ENCODE measurements at regions not wholly inside any gene's neighbourhood (a gene's known extent, or its start where the extent isn't known, plus 50 kb on each side); places are given as distances from the start of the nearest gene placed in this dataset.

- no peak for DNase-seq (ENCODE audit: low read depth)
- no peak overlapping the region for H3K4me3 ChIP-seq (ENCODE audit: low read depth, low read length)
- TF ChIP-seq, protein P1, sequence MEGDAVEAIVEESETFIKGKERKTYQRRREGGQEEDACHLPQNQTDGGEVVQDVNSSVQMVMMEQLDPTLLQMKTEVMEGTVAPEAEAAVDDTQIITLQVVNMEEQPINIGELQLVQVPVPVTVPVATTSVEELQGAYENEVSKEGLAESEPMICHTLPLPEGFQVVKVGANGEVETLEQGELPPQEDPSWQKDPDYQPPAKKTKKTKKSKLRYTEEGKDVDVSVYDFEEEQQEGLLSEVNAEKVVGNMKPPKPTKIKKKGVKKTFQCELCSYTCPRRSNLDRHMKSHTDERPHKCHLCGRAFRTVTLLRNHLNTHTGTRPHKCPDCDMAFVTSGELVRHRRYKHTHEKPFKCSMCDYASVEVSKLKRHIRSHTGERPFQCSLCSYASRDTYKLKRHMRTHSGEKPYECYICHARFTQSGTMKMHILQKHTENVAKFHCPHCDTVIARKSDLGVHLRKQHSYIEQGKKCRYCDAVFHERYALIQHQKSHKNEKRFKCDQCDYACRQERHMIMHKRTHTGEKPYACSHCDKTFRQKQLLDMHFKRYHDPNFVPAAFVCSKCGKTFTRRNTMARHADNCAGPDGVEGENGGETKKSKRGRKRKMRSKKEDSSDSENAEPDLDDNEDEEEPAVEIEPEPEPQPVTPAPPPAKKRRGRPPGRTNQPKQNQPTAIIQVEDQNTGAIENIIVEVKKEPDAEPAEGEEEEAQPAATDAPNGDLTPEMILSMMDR (IDR thresholded peaks at IDR 0.05; ENCODE audit: insufficient read depth, low read depth, low read length, missing control alignments), result no peak
These were observed 110.7 kb upstream of the FZD8 start for GRCh38 chr10:35752469-35753461.

- no peak for DNase-seq (ENCODE audit: low read depth)
- no peak overlapping the region for H3K4me3 ChIP-seq (ENCODE audit: low read depth, low read length)
- TF ChIP-seq, protein P1 (IDR thresholded peaks at IDR 0.05; ENCODE audit: insufficient read depth, low read depth, low read length, missing control alignments), result no peak
These were observed 109.3 kb upstream of the FZD8 start for GRCh38 chr10:35751347-35751746.

DNA sequence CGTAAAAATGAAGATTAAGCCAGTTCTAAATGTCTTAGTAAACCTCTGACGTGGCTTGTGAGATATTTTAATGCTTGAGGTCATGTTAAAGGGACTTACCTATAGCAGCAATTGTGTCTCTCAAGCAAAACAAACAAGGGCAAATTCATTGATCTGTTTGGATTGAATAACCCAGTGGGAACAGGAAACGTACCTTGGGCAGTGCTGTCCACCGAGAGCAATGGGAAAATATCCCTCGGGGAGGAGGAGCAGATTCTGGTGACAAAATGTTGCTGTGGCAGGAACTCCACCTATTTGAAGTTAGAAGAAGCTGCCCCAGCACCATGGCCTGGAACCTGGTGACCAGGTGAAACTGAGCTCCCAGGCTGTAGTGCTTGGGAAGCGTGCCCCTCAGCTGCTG, 107.1 kb upstream of the FZD8 start:
- TF ChIP-seq, protein P1 (IDR thresholded peaks at IDR 0.05; ENCODE audit: insufficient read depth, low read depth, low read length, missing control alignments), result no peak
- DNase-seq (ENCODE audit: low read depth), result no peak
- H3K4me3 ChIP-seq (ENCODE audit: low read depth, low read length), result no peak overlapping the region

- TF ChIP-seq, protein P1 (IDR thresholded peaks at IDR 0.05; ENCODE audit: insufficient read depth, low read depth, low read length, missing control alignments), result no peak
- no peak overlapping the region for H3K4me3 ChIP-seq (ENCODE audit: low read depth, low read length)
- no peak for DNase-seq (ENCODE audit: low read depth)
These were observed 103.7 kb upstream of the FZD8 start for GRCh38 chr10:35745617-35746403.

- TF ChIP-seq, protein P1 (IDR thresholded peaks at IDR 0.05; ENCODE audit: insufficient read depth, low read depth, low read length, missing control alignments), result no peak
- H3K4me3 ChIP-seq (ENCODE audit: low read depth, low read length), result no peak overlapping the region
- DNase-seq (ENCODE audit: low read depth), result no peak
These were observed 101.8 kb upstream of the FZD8 start for GRCh38 chr10:35743851-35744250.

DNA sequence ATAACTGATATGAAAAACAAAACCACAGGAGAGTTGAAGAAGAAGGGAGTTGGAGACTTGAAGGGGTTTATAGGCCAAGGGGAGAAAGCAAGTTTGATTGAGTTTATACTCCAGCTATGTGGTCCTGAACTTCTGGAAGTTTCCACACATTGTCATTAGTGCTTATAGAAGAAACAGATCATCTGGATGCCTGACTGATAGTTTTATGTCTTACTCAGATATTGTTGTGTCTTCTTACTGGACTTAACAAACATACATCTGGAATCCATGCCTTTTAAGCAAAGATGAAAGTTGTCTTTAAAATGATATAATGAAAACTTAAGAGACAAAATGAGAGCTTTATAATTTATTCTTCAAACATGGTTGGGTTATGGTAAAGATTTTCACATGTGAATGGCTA, 101.3 kb upstream of the FZD8 start:
- TF ChIP-seq, protein P1 (IDR thresholded peaks at IDR 0.05; ENCODE audit: insufficient read depth, low read depth, low read length, missing control alignments), result no peak

More for the DNA sequence above, 101.3 kb upstream of the FZD8 start:
- H3K4me3 ChIP-seq (ENCODE audit: low read depth, low read length), result no peak overlapping the region
- DNase-seq (ENCODE audit: low read depth), result no peak
